ENCODE measurements at regions not wholly inside any gene's neighbourhood (a gene's known extent, or its start where the extent isn't known, plus 50 kb on each side); places are given as distances from the start of the nearest gene placed in this dataset.
"Not testable (repeated sequence)": the region's sequence is repeated elsewhere in the genome, so short reads cannot be mapped to it uniquely, and the experiment has no call there.

- H3K27ac Mint-ChIP-seq (ENCODE audit: unreplicated experiment) = no peak overlapping the region
- peaks cover 8% of the 10 kb centered on the region for H3K9me3 Mint-ChIP-seq
- H3K4me1 Mint-ChIP-seq = peaks cover 5% of the 10 kb centered on the region
- peaks cover 8% of the 10 kb centered on the region for H3K36me3 Mint-ChIP-seq (ENCODE audit: low read depth)
- H3K4me3 Mint-ChIP-seq = no peak overlapping the region
- no peak for DNase-seq (ENCODE audit: low read depth, low spot score)
- no peaks in the 10 kb centered on the region for H3K27me3 Mint-ChIP-seq (ENCODE audit: low read depth)
- TF ChIP-seq CTCF (conservative IDR thresholded peaks at IDR 0.05) = no peak
These were observed 201.4 kb upstream of the DDX18 start for GRCh38 chr2:117613101-117613500.

- peaks cover 7% of the 10 kb centered on the region for H3K36me3 Mint-ChIP-seq (ENCODE audit: low read depth)
- no peak overlapping the region for H3K4me3 Mint-ChIP-seq
- no peak for TF ChIP-seq CTCF (conservative IDR thresholded peaks at IDR 0.05)
- no peak for DNase-seq (ENCODE audit: low read depth, low spot score)
- H3K27me3 Mint-ChIP-seq (ENCODE audit: low read depth) = no peaks in the 10 kb centered on the region
- H3K4me1 Mint-ChIP-seq = peaks cover 5% of the 10 kb centered on the region
- H3K9me3 Mint-ChIP-seq = peaks cover 8% of the 10 kb centered on the region
- no peak overlapping the region for H3K27ac Mint-ChIP-seq (ENCODE audit: unreplicated experiment)
These were observed 200.2 kb upstream of the DDX18 start for GRCh38 chr2:117614296-117614695.

DNA sequence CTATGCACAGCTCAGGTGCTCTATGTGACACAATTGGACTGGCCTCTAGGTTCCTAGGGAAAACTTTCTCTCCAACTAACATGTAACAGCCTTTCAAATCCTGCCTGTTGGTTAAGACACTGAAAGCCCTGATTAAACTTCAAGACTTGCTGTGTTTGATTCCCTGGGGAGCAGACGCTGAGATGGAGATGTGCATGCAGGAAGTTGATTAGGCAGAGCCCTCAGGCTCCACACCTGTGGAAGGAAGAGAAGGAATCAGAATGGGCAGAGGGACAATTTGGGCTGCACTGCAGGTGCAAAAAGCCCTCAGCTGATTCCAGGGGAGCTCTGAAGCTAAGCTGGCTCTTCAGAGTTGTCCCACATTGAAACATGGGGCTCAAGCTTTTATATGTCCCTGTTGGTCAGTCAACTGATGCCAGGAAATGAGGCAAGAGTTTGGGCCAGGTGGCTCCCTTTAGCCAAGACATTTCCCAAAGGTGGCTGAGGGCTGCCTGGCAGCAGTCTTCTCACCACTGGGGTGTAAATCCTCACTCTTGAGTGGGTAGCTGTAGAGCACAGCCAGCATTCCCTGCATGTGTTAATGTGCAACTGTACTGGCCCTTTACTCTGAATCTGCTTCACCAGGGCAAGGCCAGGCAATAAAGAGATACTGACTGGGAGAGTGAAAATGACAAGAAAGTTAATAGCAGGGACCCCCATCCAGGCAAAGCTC is 199.5 kb upstream of the DDX18 start:
- TF ChIP-seq CTCF (conservative IDR thresholded peaks at IDR 0.05) = no peak
- DNase-seq (ENCODE audit: low read depth, low spot score) = no peak
- peaks cover 8% of the 10 kb centered on the region for H3K9me3 Mint-ChIP-seq
- H3K27ac Mint-ChIP-seq (ENCODE audit: unreplicated experiment) = peak overlapping the region; percentile 81
- peaks cover 5% of the 10 kb centered on the region for H3K4me1 Mint-ChIP-seq
- H3K36me3 Mint-ChIP-seq (ENCODE audit: low read depth) = peaks cover 8% of the 10 kb centered on the region
- no peaks in the 10 kb centered on the region for H3K27me3 Mint-ChIP-seq (ENCODE audit: low read depth)
- H3K4me3 Mint-ChIP-seq = no peak overlapping the region

GRCh38 chr2:117618607-117619006 is 195.9 kb upstream of the DDX18 start:
- Mint-ChIP-seq H3K9me3 (peaks cover 7% of the 10 kb centered on the region), H3K27ac (ENCODE audit: unreplicated experiment) (no peak overlapping the region), H3K4me1 (peaks cover 27% of the 10 kb centered on the region), H3K4me3 (no peak overlapping the region), H3K27me3 (ENCODE audit: low read depth) (no peaks in the 10 kb centered on the region), H3K36me3 (ENCODE audit: low read depth) (peaks cover 12% of the 10 kb centered on the region)
- no peak for TF ChIP-seq CTCF (conservative IDR thresholded peaks at IDR 0.05)
- DNase-seq (ENCODE audit: low read depth, low spot score) = no peak

- peaks cover 27% of the 10 kb centered on the region for H3K4me1 Mint-ChIP-seq
- no peaks in the 10 kb centered on the region for H3K27me3 Mint-ChIP-seq (ENCODE audit: low read depth)
These were observed 193.2 kb upstream of the DDX18 start for GRCh38 chr2:117621326-117621725.

DNA sequence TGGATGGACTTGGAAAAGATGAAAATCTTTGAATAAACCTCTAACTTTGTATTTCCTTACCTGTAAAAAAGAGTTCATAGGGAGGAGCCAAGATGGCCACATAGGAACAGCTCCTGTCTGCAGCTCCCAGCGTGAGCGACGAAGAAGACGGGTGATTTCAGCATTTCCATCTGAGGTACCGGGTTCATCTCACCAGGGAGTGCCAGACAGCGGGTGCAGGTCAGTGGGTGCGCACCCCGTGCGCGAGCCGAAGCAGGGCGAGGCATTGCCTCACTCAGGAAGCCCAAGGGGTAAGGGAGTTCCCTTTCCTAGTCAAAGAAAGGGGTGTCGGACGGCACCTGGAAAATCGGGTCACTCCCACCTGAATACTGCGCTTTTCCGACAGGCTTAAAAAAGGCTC is 191.3 kb upstream of the DDX18 start:
- H3K9me3 Mint-ChIP-seq; H3K27me3 Mint-ChIP-seq (ENCODE audit: low read depth): not testable (repeated sequence)
- peak overlapping the region; percentile 100 for H3K27ac Mint-ChIP-seq (ENCODE audit: unreplicated experiment)
- H3K4me3 Mint-ChIP-seq = peak overlapping the region; percentile 93
- peak; percentile 43 for DNase-seq (ENCODE audit: low read depth, low spot score)
- peaks cover 12% of the 10 kb centered on the region for H3K36me3 Mint-ChIP-seq (ENCODE audit: low read depth)
- H3K4me1 Mint-ChIP-seq = peaks cover 27% of the 10 kb centered on the region

More at GRCh38 chr2:117621326-117621725, 193.2 kb upstream of the DDX18 start:
- DNase-seq (ENCODE audit: low read depth, low spot score) = no peak
- peaks cover 12% of the 10 kb centered on the region for H3K36me3 Mint-ChIP-seq (ENCODE audit: low read depth)
- no peak for TF ChIP-seq CTCF (conservative IDR thresholded peaks at IDR 0.05)
- H3K9me3 Mint-ChIP-seq = peaks cover 7% of the 10 kb centered on the region
- peak overlapping the region; percentile 93 for H3K4me3 Mint-ChIP-seq
- no peak overlapping the region for H3K27ac Mint-ChIP-seq (ENCODE audit: unreplicated experiment)
